Stimulated activated CD4-positive, alpha-beta T cell treated with anti-CD3 and anti-CD28 coated beads, Interleukin-1b, Interleukin-23, amount 100 ng/mL, for 1 hour (primary cell): ENCODE measurements at regions not wholly inside any gene's neighbourhood (a gene's known extent, or its start where the extent isn't known, plus 50 kb on each side); places are given as distances from the start of the nearest gene placed in this dataset.
"Not testable (repeated sequence)": the region's sequence is repeated elsewhere in the genome, so short reads cannot be mapped to it uniquely, and the experiment has no call there.

Experiments used
- DNase-seq, 2 donors: peaks; one replicate each; pipeline ENCODE4 v3.0.0-alpha.2; 2020; ENCODE audit warnings: low read depth in 2 of 2

DNA sequence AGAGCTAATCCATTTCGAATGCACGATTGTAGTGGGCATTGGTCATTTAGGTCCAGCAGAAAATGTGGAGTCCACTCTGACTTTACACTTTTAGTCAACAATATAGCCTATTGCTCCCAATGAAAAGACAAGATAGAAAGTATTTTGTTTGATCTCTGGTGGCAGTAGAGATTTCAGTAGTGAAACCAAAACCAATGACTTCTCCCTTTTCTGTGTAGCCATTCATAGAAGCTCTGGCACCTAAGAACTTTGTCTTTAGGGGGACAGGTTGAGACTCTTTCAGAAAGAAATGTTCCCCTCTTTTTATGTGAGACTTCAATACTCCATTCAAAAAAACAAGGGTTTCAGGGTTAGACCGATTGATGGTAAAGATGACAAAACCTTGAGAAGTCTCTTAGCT is 510.8 kb upstream of the POU3F2 start:
- no peak for DNase-seq

DNA sequence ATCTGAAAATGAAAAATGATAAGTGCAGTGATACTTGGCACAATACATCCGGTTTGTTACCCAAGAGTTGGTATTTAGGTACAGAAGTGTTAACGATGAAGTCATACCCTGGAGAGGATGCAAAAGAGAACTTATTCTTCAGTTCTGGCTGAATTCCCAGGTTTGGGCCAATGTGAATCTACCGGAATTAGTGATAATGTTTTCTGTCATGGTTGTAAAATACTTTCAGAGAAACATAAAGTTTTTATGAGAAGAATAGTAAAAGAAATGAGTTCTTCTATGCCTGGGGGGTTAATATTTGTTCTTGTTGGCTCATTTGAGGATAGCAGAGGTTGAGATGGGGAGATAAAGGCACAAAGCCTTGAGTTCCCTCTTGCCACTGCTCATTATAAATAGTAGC is 509.9 kb upstream of the POU3F2 start:
- DNase-seq: no peak

- no peak for DNase-seq
Measured at GRCh38 chr6:98325366-98325765, 509.0 kb upstream of the POU3F2 start.

GRCh38 chr6:98333273-98333672 is 501.1 kb upstream of the POU3F2 start:
- no peak for DNase-seq

GRCh38 chr6:98335594-98335993 is 498.8 kb upstream of the POU3F2 start:
- DNase-seq: no peak

GRCh38 chr6:98339506-98339905 is 494.9 kb upstream of the POU3F2 start:
- DNase-seq: no peak

- DNase-seq: no peak
Measured at GRCh38 chr6:98343004-98343403, 491.4 kb upstream of the POU3F2 start.

DNA sequence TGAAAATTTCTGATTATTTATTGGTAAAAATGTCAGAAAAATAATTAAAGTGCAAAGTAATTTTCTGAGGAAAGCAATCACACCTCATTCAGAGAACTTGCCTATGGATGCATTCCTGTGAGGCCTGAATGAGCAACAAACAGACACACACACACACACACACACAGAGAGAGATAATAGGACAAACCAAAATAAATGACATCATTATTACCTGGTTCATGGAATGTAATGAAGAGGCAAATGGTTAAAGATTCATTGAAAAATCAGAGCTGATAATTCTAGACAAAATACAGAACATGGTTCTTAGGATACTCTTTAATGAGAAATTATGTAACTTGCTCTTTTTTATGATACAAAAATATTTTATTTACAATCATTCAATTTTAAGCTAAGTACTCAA is 490.6 kb upstream of the POU3F2 start:
- DNase-seq: no peak

- DNase-seq: no peak
Measured at GRCh38 chr6:98352348-98352747, 482.0 kb upstream of the POU3F2 start.

GRCh38 chr6:98358173-98358572 is 476.2 kb upstream of the POU3F2 start:
- no peak for DNase-seq

DNA sequence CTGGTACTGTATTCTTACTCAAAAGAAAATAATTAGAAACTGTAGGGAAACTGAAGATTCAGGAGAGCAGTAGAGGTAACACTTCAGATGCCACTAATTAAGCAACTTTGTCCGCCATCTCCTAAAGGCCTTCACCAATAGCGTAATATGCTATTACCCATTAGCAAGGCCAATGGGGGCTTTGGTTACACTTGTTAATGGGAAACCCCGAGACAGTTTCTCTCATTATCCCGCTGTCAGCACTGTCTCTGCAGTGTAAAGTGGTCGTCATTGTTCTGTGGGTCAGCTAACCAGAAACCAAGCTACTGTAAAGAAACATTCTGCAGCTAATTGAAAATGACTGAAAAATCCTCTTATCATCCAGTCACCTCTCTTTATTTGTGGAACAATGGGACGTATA is 468.0 kb upstream of the POU3F2 start:
- DNase-seq: no peak

GRCh38 chr6:98380589-98380988 is 453.8 kb upstream of the POU3F2 start:
- DNase-seq: no peak

GRCh38 chr6:98382246-98382645 is 452.1 kb upstream of the POU3F2 start:
- no peak for DNase-seq

DNA sequence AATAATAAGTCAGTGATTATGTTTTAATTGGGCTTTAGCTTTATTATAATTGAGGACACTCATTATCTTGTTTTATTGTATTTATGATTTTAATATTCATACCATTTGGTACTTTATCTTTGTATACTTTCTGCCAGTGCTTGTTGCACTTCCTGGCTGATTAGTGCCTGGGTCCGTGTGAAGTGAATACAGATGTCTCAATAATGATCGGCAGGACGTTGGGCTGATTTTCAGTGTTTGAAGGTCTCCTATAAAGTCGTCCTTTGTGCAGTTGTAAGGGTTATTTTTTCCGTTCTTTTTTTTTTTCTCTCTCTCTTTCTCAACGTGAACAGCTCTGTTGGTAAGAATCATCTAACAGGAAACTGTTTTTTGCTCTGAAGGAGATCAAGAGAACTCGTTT is 450.0 kb upstream of the POU3F2 start:
- DNase-seq: no peak

GRCh38 chr6:98384801-98385200 is 449.6 kb upstream of the POU3F2 start:
- no peak for DNase-seq

DNA sequence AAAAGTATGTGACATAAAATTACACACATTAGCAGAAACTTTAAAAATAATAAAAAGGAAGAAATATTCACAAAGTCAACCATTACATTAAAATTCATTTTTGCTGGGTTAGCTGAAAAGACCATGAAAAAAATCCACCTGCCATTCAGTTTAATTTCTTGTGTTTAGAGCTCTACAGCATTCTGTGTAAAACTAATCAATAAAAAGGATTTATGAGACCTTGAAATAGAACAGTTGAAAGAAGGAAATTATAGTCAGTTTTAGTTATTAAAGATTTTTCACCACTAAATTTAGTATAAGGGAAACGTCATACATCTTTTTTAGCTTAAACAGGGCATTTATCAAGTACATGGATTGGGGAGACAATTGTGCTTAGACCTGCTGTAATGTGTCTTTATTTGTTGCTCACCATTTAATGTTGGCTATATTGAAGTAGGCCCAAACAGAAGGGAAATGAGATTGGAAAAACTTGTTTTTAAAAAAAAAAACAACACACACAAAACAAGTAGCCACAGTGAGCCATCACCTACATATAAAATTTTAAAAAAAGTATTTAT is 438.7 kb upstream of the POU3F2 start:
- DNase-seq: no peak

DNA sequence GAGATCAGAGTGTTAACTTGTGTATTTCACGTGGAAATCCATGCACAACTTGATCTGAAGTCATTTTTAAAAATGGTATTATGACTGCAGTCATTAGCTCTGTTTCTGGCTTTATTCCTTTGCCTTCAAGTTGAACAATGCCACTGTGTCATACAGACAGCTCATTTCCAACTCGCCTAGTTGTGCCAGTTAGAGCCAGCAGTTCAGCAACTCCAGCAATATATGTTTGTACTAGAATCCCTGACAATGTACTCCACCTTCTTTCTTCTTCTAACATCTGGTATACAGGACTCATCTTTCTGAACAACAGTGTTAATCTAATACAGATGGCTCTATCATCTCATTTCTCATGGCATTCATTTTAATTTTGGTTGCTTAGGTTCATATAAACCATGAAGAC is 418.3 kb upstream of the POU3F2 start:
- DNase-seq: no peak

GRCh38 chr6:98416497-98417158 is 417.7 kb upstream of the POU3F2 start:
- DNase-seq: not testable (repeated sequence)

GRCh38 chr6:98433325-98434056 is 400.9 kb upstream of the POU3F2 start:
- no peak for DNase-seq

GRCh38 chr6:98443633-98444032 is 390.7 kb upstream of the POU3F2 start:
- no peak for DNase-seq

DNA sequence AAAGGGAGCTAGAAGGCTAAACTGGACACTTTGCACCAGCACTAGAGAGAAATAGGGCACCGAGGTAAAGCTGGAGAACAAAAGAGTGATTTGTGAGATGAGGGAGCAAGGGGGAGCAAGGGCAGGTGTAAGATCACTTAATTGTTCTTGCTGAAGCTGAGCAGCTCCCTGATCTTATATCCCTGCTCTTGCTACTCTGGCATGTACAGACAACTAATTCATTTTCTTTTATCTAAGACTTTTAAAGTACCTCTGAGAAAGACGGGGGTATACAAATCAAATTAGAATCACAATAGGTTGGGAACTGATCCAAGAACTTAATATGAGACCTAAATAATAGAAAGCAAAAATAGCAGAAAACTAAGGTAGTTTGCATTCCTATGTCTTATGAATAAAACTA is 381.7 kb upstream of the POU3F2 start:
- DNase-seq: no peak

DNA sequence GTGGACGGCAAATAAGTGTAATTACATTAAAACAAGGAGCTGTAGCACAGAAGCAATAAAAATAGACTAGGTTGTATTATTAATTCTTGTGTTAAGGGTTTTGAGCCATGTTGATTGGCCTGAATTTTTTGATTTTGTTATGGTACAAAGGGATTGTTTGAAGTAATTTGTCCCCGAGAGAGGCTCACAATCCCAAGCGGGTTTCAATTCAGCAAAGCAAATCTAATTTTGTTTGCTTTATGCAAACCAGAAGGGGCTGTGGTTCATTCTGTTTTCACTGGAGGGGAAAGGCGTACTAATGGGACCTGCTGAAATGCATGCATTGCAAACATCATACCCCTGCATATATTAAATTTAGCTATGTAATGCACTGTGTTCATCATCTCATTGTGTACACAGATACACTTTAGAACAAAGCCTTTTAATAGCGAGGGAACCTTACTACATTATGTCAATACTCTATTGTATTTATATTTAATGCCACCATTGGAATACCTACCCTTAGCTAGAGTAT is 379.5 kb upstream of the POU3F2 start:
- DNase-seq: no peak

DNA sequence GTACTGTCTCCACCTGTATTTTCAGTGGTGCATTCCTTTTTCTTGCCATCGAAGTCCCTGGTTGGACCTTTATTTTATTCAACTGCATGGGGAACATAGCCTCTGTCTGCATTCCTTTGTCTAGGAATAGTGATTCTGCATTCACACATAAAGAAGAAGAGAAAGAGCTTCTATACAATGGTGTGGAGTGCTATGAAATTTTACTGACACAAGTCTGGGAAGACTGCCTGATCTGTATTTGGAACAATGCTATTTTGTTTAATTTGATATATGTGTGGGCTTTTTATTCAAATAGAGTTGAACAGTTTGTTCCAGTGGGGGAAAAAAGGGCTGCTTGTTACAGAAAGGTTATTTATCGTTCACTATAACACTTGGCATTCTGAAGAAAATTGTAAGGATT is 375.7 kb upstream of the POU3F2 start:
- DNase-seq: no peak
